ENCODE measurements at regions not wholly inside any gene's neighbourhood (a gene's known extent, or its start where the extent isn't known, plus 50 kb on each side); places are given as distances from the start of the nearest gene placed in this dataset.
"Not testable (repeated sequence)": the region's sequence is repeated elsewhere in the genome, so short reads cannot be mapped to it uniquely, and the experiment has no call there.

- no peak for DNase-seq (ENCODE audit: low spot score)
Observed at GRCh38 chr6:147974376-147974775, 368.3 kb upstream of the SASH1 start.

- no peak for DNase-seq (ENCODE audit: low spot score)
Observed at GRCh38 chr6:147977851-147978465, 364.7 kb upstream of the SASH1 start.

GRCh38 chr6:147979966-147980365 is 362.7 kb upstream of the SASH1 start:
- no peak for DNase-seq (ENCODE audit: low spot score)

GRCh38 chr6:147983581-147984366 is 358.9 kb upstream of the SASH1 start:
- no peak for DNase-seq (ENCODE audit: low spot score)

GRCh38 chr6:147986846-147987245 is 355.8 kb upstream of the SASH1 start:
- DNase-seq (ENCODE audit: low spot score), result no peak

- no peak for DNase-seq (ENCODE audit: low spot score)
Observed at GRCh38 chr6:147990159-147990558, 352.5 kb upstream of the SASH1 start.

GRCh38 chr6:147991961-147992360 is 350.7 kb upstream of the SASH1 start:
- no peak for DNase-seq (ENCODE audit: low spot score)

GRCh38 chr6:147999001-147999540 is 343.6 kb upstream of the SASH1 start:
- DNase-seq (ENCODE audit: low spot score), result no peak

- no peak for DNase-seq (ENCODE audit: low spot score)
Observed at GRCh38 chr6:148001844-148002642, 340.6 kb upstream of the SASH1 start.

- DNase-seq (ENCODE audit: low spot score), result no peak
Observed at GRCh38 chr6:148004651-148005050, 338.0 kb upstream of the SASH1 start.

GRCh38 chr6:148005806-148006205 is 336.8 kb upstream of the SASH1 start:
- DNase-seq (ENCODE audit: low spot score), result no peak

- not testable (repeated sequence) for DNase-seq (ENCODE audit: low spot score)
Observed at GRCh38 chr6:148010516-148010915, 332.1 kb upstream of the SASH1 start.

GRCh38 chr6:148016013-148016412 is 326.6 kb upstream of the SASH1 start:
- DNase-seq (ENCODE audit: low spot score), result no peak

- no peak for DNase-seq (ENCODE audit: low spot score)
Observed at GRCh38 chr6:148021165-148021564, 321.5 kb upstream of the SASH1 start.

GRCh38 chr6:148021699-148022098 is 320.9 kb upstream of the SASH1 start:
- DNase-seq (ENCODE audit: low spot score), result no peak

- DNase-seq (ENCODE audit: low spot score), result not testable (repeated sequence)
Observed at GRCh38 chr6:148022279-148022678, 320.4 kb upstream of the SASH1 start.

GRCh38 chr6:148027201-148027600 is 315.4 kb upstream of the SASH1 start:
- DNase-seq (ENCODE audit: low spot score), result no peak

GRCh38 chr6:148035806-148036390 is 306.7 kb upstream of the SASH1 start:
- no peak for DNase-seq (ENCODE audit: low spot score)

GRCh38 chr6:148037496-148037895 is 305.1 kb upstream of the SASH1 start:
- no peak for DNase-seq (ENCODE audit: low spot score)

- DNase-seq (ENCODE audit: low spot score), result no peak
Observed at GRCh38 chr6:148041546-148041945, 301.1 kb upstream of the SASH1 start.

GRCh38 chr6:148042536-148042935 is 300.1 kb upstream of the SASH1 start:
- no peak for DNase-seq (ENCODE audit: low spot score)

- no peak for DNase-seq (ENCODE audit: low spot score)
Observed at GRCh38 chr6:148044261-148044751, 298.3 kb upstream of the SASH1 start.
